GM18873 (cell line): ENCODE measurements at regions not wholly inside any gene's neighbourhood (a gene's known extent, or its start where the extent isn't known, plus 50 kb on each side); places are given as distances from the start of the nearest gene placed in this dataset.
A peak's percentile ranks its signal among the peaks of the same experiment; 100 is the strongest.

Source experiments
- ATAC-seq: cut with Tn5 transposase; IDR thresholded peaks from one replicate; pipeline ENCODE4 v1.9.1; 2021; ENCODE audit warnings: mild to moderate bottlenecking, moderate library complexity, moderate number of reproducible peaks; ENCODE audit not compliant: unreplicated experiment, low FRiP score

GRCh38 chr1:221841983-221842335, 100.1 kb upstream of the DUSP10 start:
- no peak for ATAC-seq

GRCh38 chr1:221841251-221841982, 99.5 kb upstream of the DUSP10 start:
- no peak for ATAC-seq

GRCh38 chr1:221840511-221841243, 98.8 kb upstream of the DUSP10 start:
- peak; percentile 39 for ATAC-seq

GRCh38 chr1:221839782-221840395, 98.0 kb upstream of the DUSP10 start:
- peak; percentile 92 for ATAC-seq

- ATAC-seq: no peak
These were observed 97.4 kb upstream of the DUSP10 start for GRCh38 chr1:221839321-221839720.

- no peak for ATAC-seq
These were observed 96.0 kb upstream of the DUSP10 start for GRCh38 chr1:221837896-221838295.

- ATAC-seq: no peak
These were observed 93.0 kb upstream of the DUSP10 start for GRCh38 chr1:221834698-221835513.

GRCh38 chr1:221832617-221833016, 90.7 kb upstream of the DUSP10 start:
- no peak for ATAC-seq

- no peak for ATAC-seq
These were observed 90.3 kb upstream of the DUSP10 start for GRCh38 chr1:221832151-221832550.

GRCh38 chr1:221829327-221830015, 87.6 kb upstream of the DUSP10 start:
- no peak for ATAC-seq

- no peak for ATAC-seq
These were observed 85.4 kb upstream of the DUSP10 start for GRCh38 chr1:221827307-221827642.

- no peak for ATAC-seq
These were observed 83.0 kb upstream of the DUSP10 start for GRCh38 chr1:221824909-221825308.

GRCh38 chr1:221824025-221824424, 82.1 kb upstream of the DUSP10 start:
- no peak for ATAC-seq

- ATAC-seq: no peak
These were observed 81.7 kb upstream of the DUSP10 start for GRCh38 chr1:221823561-221823960.

- peak; percentile 84 for ATAC-seq
These were observed 81.3 kb upstream of the DUSP10 start for GRCh38 chr1:221823149-221823548.

- ATAC-seq: no peak
These were observed 80.7 kb upstream of the DUSP10 start for GRCh38 chr1:221822591-221822990.

GRCh38 chr1:221816899-221817298, 75.0 kb upstream of the DUSP10 start:
- ATAC-seq: no peak

- ATAC-seq: no peak
These were observed 73.8 kb upstream of the DUSP10 start for GRCh38 chr1:221815660-221816059.

- ATAC-seq: no peak
These were observed 72.0 kb upstream of the DUSP10 start for GRCh38 chr1:221813887-221814286.

- no peak for ATAC-seq
These were observed 71.2 kb upstream of the DUSP10 start for GRCh38 chr1:221812905-221813597.
